Stimulated activated CD4-positive, alpha-beta T cell treated with anti-CD3 and anti-CD28 coated beads, Interleukin-1b, Interleukin-23, amount 100 ng/mL, for 1 hour (primary cell): ENCODE measurements at regions not wholly inside any gene's neighbourhood (a gene's known extent, or its start where the extent isn't known, plus 50 kb on each side); places are given as distances from the start of the nearest gene placed in this dataset.
"Not testable (repeated sequence)": the region's sequence is repeated elsewhere in the genome, so short reads cannot be mapped to it uniquely, and the experiment has no call there.

Source experiments
- DNase-seq, 2 donors: peaks; one replicate each; pipeline ENCODE4 v3.0.0-alpha.2; 2020; ENCODE audit warnings: low read depth in 2 of 2

DNA sequence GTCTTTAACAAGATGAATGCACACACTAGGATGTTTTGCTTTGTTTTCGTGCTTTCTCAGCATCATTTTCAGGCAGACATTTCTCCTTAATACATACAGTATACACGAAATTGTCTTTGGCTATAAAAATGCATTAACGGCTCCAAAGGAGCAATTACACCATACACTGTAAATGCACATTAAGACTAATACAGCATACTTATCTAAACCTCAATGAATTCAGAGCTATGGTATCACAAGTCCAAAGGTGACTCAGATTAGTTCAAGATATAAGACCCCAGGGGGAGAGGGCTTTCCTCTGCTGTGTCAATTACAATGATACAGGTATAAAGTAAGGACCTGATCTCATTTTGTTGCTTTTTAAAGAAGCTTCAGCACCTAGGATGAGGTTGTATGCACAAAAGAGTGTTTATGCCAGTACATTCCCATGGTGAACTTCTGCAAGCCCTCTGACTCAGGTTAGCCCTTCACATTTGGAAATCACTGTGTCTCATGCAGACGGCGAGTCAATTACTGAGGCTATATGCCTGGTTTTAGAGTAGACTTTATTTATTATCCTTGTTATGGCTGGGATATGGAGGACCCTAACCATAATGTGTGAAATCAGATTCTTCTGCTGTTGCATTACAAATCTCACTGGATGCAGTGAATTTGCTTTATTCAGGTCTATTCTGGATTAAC lies 233.3 kb downstream of the ZNF608 start:
- DNase-seq = no peak

- DNase-seq = no peak
Measured at GRCh38 chr5:124512236-124512635, 234.2 kb downstream of the ZNF608 start.

- DNase-seq = no peak
Measured at GRCh38 chr5:124511791-124512190, 234.6 kb downstream of the ZNF608 start.

DNA sequence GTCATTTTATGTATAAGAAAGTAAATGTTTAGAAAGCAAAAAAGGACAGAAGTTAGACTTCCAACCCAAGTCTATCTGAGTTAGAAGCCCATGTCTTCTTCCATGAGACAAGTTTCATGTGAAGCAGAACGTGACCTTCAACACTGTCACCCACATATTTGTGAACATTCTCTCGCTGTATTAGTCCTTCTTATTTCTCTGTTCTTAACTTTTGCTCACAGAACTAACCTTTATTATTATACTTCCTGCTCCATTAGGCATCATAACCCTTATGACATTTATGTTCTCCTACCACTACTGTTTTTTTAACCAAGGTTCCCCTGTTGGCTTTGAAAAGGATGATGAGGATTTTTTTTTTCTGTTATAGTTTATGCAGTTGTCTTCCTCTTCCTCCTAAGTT lies 238.8 kb downstream of the ZNF608 start:
- no peak for DNase-seq

DNA sequence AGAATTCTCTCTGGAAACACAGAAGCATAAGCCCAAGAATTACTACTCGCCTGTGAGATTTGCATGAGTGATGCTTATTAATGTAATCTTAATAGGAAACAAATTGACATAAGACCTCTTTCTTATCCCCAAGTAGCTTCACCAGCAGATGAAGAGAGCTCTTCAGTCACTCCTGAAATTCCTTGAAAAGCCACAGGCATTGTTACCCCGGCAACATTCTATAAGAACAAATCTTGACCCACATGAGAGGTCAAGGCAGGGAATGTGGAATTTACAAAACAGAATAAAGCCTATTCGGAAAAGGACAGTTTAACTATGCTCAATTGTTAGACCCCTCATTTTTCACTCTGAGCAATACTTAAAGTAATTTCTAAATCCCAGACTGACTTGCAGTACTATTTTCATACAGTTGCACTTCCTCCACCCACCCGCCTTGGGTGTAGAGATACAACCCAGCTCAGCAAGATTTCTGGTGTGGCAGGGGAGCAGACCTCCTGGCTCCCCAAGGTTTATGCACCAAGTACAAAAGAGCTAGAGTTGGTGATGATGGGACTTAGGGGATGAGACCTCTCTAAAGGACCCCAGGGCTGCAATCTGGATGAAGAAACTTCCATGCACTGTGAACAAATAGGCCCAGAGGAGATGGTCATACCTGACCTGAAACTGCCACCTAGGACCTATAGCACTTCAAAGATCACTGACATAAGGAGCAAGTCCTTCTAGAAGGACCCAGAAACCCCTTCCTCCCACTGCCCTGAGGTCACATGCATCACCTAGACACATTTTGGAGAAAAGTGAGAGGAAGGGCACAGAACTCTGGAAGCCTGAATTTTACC lies 242.1 kb downstream of the ZNF608 start:
- DNase-seq = no peak

- DNase-seq = no peak
Measured at GRCh38 chr5:124502551-124502950, 243.9 kb downstream of the ZNF608 start.

DNA sequence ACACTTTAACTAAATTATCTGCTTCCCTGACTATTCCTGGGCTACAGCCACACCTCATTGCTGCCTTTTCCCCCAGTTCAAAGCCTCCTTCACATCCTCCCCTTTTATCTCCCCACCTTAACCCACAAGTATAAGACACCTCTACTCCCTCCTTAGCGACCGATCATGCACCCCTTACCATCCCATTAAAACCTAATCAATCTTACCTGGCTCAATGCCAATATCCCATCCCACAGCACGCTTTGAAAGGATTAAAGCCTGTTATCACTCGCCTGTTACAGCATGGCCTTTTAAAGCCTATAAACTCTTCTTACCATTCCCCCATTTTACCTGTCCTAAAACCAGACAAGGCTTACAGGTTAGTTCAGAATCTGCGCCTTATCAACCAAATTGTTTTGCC lies 246.6 kb downstream of the ZNF608 start:
- not testable (repeated sequence) for DNase-seq

DNA sequence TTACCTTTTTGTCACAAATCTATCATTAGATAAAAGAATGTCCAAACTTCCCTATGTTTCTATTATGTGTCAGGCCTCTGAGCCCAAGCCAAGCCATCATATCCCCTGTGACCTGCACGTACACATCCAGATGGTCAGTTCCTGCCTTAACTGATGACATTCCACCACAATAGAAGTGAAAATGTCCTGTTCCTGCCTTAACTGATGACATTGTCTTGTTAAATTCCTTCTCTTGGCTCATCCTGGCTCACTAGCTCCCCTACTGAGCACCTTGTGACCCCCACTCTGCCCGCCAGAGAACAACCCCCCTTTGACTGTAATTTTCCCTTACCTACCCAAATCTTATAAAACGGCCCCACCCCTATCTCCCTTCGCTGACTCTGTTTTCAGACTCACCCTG lies 249.5 kb downstream of the ZNF608 start:
- DNase-seq = not testable (repeated sequence)

- no peak for DNase-seq
Measured at GRCh38 chr5:124494540-124495116, 251.8 kb downstream of the ZNF608 start.

DNA sequence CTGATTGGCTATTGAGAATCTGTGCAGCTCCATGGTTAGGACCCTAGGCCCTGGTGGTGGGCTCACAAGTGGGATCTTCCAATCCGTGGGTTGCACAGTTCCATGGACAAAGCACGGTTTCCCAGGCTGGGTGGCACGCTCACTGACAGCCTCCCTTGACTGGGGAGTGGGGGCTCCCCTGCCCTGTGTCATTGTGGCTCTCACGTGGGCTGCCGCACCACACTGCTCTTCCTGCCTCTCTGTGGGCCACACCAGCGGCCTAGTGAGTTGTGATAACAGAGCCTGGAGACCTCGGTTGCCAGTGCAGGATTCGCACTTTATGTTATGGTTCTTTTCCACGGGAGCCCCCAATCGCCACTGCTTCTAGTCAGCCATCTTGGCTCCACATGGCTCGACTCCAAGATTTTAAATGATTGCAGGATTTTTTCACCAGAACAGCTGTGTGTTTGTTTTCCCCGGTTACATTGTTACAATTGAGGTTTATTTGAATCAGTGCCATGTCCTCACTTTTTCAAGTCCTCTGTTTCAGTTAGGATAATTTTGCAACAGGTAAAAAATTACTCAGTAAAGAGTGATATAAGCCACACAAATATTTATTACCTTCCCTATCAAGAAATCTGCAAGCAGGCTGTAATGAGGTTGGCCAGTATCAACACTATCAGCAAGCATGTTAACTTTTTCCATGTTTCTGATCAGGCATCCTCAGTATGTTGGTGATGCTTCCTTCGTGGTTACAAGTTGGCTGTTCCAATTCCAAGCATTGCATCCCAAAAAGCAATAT lies 253.8 kb downstream of the ZNF608 start:
- no peak for DNase-seq

- DNase-seq = not testable (repeated sequence)
Measured at GRCh38 chr5:124490315-124490714, 256.1 kb downstream of the ZNF608 start.

DNA sequence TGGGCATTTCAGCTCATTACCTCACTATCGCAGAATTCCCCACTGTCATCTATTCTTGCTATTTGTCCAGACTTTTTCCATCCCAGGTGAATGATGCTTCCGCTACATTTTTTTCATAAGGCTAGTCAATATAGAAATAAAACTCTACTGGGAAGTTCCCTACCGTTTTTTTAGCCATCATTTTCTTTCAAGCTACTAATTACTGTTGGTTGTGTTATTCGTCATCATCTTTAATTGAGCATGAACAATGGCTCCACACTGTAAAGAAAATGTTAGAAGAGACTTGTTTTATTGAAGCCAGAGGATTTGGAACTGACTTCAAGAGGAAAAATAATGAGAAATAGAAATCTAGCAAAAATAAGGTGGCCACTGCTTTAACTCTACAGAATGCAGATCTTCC lies 265.0 kb downstream of the ZNF608 start:
- DNase-seq = no peak

- no peak for DNase-seq
Measured at GRCh38 chr5:124480964-124481363, 265.5 kb downstream of the ZNF608 start.

- DNase-seq = no peak
Measured at GRCh38 chr5:124480022-124480421, 266.4 kb downstream of the ZNF608 start.

- DNase-seq = no peak
Measured at GRCh38 chr5:124478264-124478663, 268.2 kb downstream of the ZNF608 start.

DNA sequence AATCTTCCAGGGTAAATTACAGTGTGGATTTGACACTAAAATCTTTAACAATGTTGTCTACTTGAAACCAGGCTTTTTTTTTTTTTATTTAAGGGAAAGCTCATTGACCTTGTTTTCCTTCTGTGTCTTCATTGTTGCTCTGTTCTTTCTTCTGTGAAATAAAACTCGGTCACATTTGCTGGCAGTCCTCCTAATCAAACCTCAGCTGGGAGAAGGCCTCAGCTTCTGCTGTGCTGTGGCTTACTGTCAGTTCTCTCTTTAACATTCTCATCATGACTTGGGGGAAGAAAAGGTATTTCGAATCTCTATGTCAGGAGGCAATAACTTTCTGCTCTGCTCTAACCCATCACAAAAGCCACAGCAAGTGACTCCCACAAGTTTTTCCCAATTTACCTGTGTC lies 268.9 kb downstream of the ZNF608 start:
- DNase-seq = no peak

- DNase-seq = no peak
Measured at GRCh38 chr5:124477062-124477461, 269.4 kb downstream of the ZNF608 start.

- DNase-seq = no peak
Measured at GRCh38 chr5:124474528-124475215, 271.8 kb downstream of the ZNF608 start.

DNA sequence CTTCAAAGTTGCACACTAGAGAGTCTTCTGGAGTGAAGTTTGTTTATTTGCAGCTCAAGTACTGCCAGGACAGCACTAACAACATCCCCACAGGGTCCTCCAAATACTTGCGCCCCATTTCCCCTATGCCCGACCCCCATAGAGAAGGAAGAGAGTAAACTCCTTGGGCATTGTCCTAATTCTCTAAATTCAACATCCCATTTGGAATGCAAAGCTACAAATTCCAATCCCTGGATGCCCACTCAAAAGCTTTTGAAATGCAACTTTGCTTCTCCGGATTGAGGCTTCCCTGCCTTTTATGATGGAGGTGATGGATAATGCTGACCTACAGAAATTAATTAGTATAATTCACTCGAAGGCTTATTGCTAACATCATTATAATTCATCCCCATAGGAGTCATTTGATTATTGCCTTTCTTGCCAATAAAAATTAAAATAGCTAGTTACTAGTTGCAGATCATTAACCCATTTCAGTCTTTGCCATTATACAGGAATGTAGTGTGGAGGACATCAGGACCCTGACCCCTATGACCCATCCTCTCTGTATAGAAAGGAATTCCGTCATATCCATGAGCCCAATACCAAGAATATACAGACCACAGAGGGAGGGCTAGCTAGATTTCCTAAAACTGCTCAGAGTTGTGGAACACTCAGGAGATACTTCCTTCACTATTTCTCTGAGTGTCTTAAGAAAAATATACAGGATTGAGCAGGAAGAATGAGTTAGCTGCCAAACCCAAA lies 277.6 kb downstream of the ZNF608 start:
- DNase-seq = no peak

GRCh38 chr5:124467745-124468144 lies 278.7 kb downstream of the ZNF608 start:
- DNase-seq = no peak

DNA sequence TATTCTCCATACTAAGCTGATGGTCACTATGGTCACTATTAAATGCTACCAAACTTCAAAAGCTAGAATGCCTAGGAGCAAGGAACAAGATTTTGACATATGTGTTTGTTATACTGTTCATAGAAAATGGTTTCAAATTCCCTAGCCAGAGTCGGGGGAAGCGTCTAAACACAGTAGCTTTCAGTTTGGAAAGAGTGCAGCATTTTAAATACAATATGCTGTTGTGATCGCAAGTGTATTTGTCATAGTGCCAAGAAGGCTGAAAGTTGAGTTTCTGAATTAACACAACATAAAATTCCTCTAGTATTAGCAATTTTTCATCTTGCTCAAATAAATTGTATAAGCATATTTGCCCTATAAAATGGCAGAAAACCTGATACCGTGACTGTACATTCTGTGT lies 280.4 kb downstream of the ZNF608 start:
- DNase-seq = no peak
